GM12878 (cell line): ENCODE measurements at regions not wholly inside any gene's neighbourhood (a gene's known extent, or its start where the extent isn't known, plus 50 kb on each side); places are given as distances from the start of the nearest gene placed in this dataset.

Source experiments
- CTCF ChIP-seq, 3 experiments: IDR thresholded peaks in 2 of 3; conservative IDR thresholded peaks in 1 of 3; 2 replicates each; pipeline ENCODE4 v1.5.1; 2011; ENCODE audit warnings: low read depth in 3 of 3, low read length in 3 of 3, mild to moderate bottlenecking in 3 of 3, control low read depth in 2 of 3, moderate library complexity in 2 of 3, inconsistent platforms in 1 of 3, mixed read lengths in 1 of 3; ENCODE audit not compliant: control insufficient read depth in 2 of 3, insufficient read depth in 1 of 3; ENCODE audit errors: extremely low read depth in 1 of 3
- EZH2 ChIP-seq: IDR thresholded peaks from 2 replicates; pipeline ENCODE4 v1.6.1; 2012; ENCODE audit warnings: low read depth, mild to moderate bottlenecking, control low read depth, inconsistent platforms, low read length, borderline replicate concordance; ENCODE audit not compliant: control insufficient read depth
- PAX8 ChIP-seq: fragments of 450-650 bp; IDR thresholded peaks from 2 replicates; pipeline ENCODE4 v1.6.1; 2017; ENCODE audit warnings: mild to moderate bottlenecking, moderate library complexity
- POLR2A ChIP-seq: IDR thresholded peaks from 2 replicates; pipeline ENCODE4 v1.6.1; 2011; ENCODE audit warnings: low read depth, mild to moderate bottlenecking, low read length
- POLR2AphosphoS5 ChIP-seq: IDR thresholded peaks from 2 replicates; pipeline ENCODE4 v1.6.1; 2011; ENCODE audit warnings: mild to moderate bottlenecking, low read length, inconsistent platforms
- RAD21 ChIP-seq: IDR thresholded peaks from 2 replicates; pipeline ENCODE4 v1.6.1; 2011; ENCODE audit warnings: mild to moderate bottlenecking, low read depth, low read length, moderate library complexity; ENCODE audit not compliant: insufficient read depth
- RELA ChIP-seq: fragments of 450-650 bp; IDR thresholded peaks from 2 replicates; pipeline ENCODE4 v1.8.0; 2014; ENCODE audit warnings: borderline replicate concordance; ENCODE audit not compliant: partially characterized antibody
- ZNF24 ChIP-seq: fragments of 450-650 bp; IDR thresholded peaks from 2 replicates; pipeline ENCODE4 v1.6.1; 2017; ENCODE audit warnings: antibody characterized with exemption, mild to moderate bottlenecking
- ZNF274 ChIP-seq: IDR thresholded peaks from one replicate; pipeline ENCODE4 v1.8.0; 2011; ENCODE audit not compliant: insufficient read length, insufficient read depth
- ZNF384 ChIP-seq: IDR thresholded peaks from 2 replicates; pipeline ENCODE4 v1.6.1; 2012; ENCODE audit warnings: low read depth, mild to moderate bottlenecking, low read length, improper control_type of control experiment, borderline replicate concordance
- TF ChIP-seq, protein P1 (sequence below): IDR thresholded peaks from 2 replicates; pipeline ENCODE4 v1.6.1; 2012; ENCODE audit warnings: mild to moderate bottlenecking, low read depth, low read length

- TF ChIP-seq RAD21 (no peak), ZNF24 (no peak), EZH2 (no peak), CTCF (IDR thresholded peaks at IDR 0.05 in 2 of 3, conservative IDR thresholded peaks at IDR 0.05 in 1 of 3; ENCODE audit: control insufficient read depth in 2 of 3, extremely low read depth in 1 of 3, insufficient read depth in 1 of 3, low read depth in 3 of 3, low read length in 3 of 3) (no peak), POLR2AphosphoS5 (no peak), ZNF384 (no peak), POLR2A (no peak), ZNF274 (no peak), RELA (no peak), PAX8 (no peak)
- TF ChIP-seq, protein P1, sequence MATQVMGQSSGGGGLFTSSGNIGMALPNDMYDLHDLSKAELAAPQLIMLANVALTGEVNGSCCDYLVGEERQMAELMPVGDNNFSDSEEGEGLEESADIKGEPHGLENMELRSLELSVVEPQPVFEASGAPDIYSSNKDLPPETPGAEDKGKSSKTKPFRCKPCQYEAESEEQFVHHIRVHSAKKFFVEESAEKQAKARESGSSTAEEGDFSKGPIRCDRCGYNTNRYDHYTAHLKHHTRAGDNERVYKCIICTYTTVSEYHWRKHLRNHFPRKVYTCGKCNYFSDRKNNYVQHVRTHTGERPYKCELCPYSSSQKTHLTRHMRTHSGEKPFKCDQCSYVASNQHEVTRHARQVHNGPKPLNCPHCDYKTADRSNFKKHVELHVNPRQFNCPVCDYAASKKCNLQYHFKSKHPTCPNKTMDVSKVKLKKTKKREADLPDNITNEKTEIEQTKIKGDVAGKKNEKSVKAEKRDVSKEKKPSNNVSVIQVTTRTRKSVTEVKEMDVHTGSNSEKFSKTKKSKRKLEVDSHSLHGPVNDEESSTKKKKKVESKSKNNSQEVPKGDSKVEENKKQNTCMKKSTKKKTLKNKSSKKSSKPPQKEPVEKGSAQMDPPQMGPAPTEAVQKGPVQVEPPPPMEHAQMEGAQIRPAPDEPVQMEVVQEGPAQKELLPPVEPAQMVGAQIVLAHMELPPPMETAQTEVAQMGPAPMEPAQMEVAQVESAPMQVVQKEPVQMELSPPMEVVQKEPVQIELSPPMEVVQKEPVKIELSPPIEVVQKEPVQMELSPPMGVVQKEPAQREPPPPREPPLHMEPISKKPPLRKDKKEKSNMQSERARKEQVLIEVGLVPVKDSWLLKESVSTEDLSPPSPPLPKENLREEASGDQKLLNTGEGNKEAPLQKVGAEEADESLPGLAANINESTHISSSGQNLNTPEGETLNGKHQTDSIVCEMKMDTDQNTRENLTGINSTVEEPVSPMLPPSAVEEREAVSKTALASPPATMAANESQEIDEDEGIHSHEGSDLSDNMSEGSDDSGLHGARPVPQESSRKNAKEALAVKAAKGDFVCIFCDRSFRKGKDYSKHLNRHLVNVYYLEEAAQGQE = no peak
Measured at GRCh38 chr4:122553432-122553831, 67.4 kb downstream of the IL21 start.
